OCI-LY7 (cell line): ENCODE measurements at regions not wholly inside any gene's neighbourhood (a gene's known extent, or its start where the extent isn't known, plus 50 kb on each side); places are given as distances from the start of the nearest gene placed in this dataset.

Source experiments
- BruUV-seq: library from RNA; stranded (reverse); fragments of 400-500 nt; replicated peaks from 2 replicates; lab custom pipeline; 2021; lab: Mats Ljungman, UMichigan
- CTCF ChIA-PET: fragments of 300-600 bp; sonication (Branson Sonifier 250); formaldehyde crosslinking; loops from one replicate; lab custom pipeline; 2022; ENCODE audit warnings: antibody characterized with exemption; ENCODE audit not compliant: unreplicated experiment; lab: Charles Lee
- POLR2A ChIA-PET: fragments of 300-600 bp; sonication (Branson Sonifier 250); formaldehyde crosslinking; loops from one replicate; lab custom pipeline; 2022; ENCODE audit warnings: antibody characterized with exemption; lab: Charles Lee
- DNase-seq: peaks from one replicate; pipeline ENCODE4 v3.0.0-alpha.2; 2015; ENCODE audit warnings: low spot score
- H2AFZ ChIP-seq: fragments of 200-600 bp; sonication (generic), shearing (Covaris generic); 2 replicates; pipeline ENCODE4 v1.6.1; 2014; ENCODE audit warnings: mild to moderate bottlenecking, antibody characterized with exemption, low read length, moderate library complexity
- H3K27ac ChIP-seq: fragments of 200-600 bp; sonication (generic); 2 replicates; pipeline ENCODE4 v1.5.1; 2014; ENCODE audit warnings: mixed run types, low read depth, mild to moderate bottlenecking, moderate library complexity, low read length, inconsistent platforms; ENCODE audit not compliant: poor library complexity, severe bottlenecking
- H3K36me3 ChIP-seq: fragments of 200-600 bp; sonication (generic); 2 replicates; pipeline ENCODE4 v1.6.1; 2014; ENCODE audit warnings: mild to moderate bottlenecking, antibody characterized with exemption, low read length, moderate library complexity, mixed read lengths; ENCODE audit not compliant: insufficient read depth
- H3K4me1 ChIP-seq: fragments of 200-600 bp; sonication (generic); 2 replicates; pipeline ENCODE4 v1.5.1; 2014; ENCODE audit warnings: mild to moderate bottlenecking, low read length; ENCODE audit not compliant: insufficient read depth, poor library complexity, severe bottlenecking
- H3K4me2 ChIP-seq: fragments of 200-600 bp; sonication (generic); 2 replicates; pipeline ENCODE4 v1.6.1; 2014; ENCODE audit warnings: mild to moderate bottlenecking, low read length
- H3K4me3 ChIP-seq: fragments of 200-600 bp; sonication (generic); 2 replicates; pipeline ENCODE4 v1.5.1; 2014; ENCODE audit warnings: mild to moderate bottlenecking, low read depth, low read length; ENCODE audit not compliant: poor library complexity, severe bottlenecking
- H3K79me2 ChIP-seq: fragments of 200-600 bp; sonication (generic); 2 replicates; pipeline ENCODE4 v1.6.1; 2016; ENCODE audit warnings: low read depth, mild to moderate bottlenecking, low read length, moderate library complexity, mixed read lengths; ENCODE audit not compliant: insufficient read depth
- H3K9me2 ChIP-seq: fragments of 200-600 bp; sonication (generic); 2 replicates; pipeline ENCODE4 v1.6.1; 2016; ENCODE audit warnings: mild to moderate bottlenecking, low read length, mixed read lengths; ENCODE audit not compliant: insufficient read depth
- H3K9me3 ChIP-seq: fragments of 200-600 bp; sonication (generic); 2 replicates; pipeline ENCODE4 v1.6.1; 2014; ENCODE audit warnings: mild to moderate bottlenecking, mixed run types, low read length, mixed read lengths
- H4K20me1 ChIP-seq: fragments of 200-600 bp; sonication (generic); 2 replicates; pipeline ENCODE4 v1.6.1; 2014; ENCODE audit warnings: mild to moderate bottlenecking, antibody characterized with exemption, low read length, moderate library complexity, mixed read lengths; ENCODE audit not compliant: insufficient read depth
- EZH2phosphoT487 ChIP-seq: fragments of 200-600 bp; sonication (generic); IDR thresholded peaks from 2 replicates; pipeline ENCODE4 v1.6.1; 2018; ENCODE audit warnings: low read depth, borderline replicate concordance, mild to moderate bottlenecking, mixed run types, antibody characterized with exemption, low read length, moderate library complexity, mixed read lengths
- intact Hi-C: fragments of 100-400 bp; cut with micrococcal nuclease; formaldehyde crosslinking; loops from one replicate; pipeline ENCODE4 v1.10.0; 2022; ENCODE audit not compliant: unreplicated experiment
- TF ChIP-seq, protein P1 (sequence below): fragments of 200-600 bp; sonication (generic); conservative IDR thresholded peaks from 2 replicates; pipeline ENCODE4 v1.5.1; 2014; ENCODE audit warnings: mild to moderate bottlenecking, antibody characterized with exemption, low read length, moderate library complexity, mixed read lengths

DNA sequence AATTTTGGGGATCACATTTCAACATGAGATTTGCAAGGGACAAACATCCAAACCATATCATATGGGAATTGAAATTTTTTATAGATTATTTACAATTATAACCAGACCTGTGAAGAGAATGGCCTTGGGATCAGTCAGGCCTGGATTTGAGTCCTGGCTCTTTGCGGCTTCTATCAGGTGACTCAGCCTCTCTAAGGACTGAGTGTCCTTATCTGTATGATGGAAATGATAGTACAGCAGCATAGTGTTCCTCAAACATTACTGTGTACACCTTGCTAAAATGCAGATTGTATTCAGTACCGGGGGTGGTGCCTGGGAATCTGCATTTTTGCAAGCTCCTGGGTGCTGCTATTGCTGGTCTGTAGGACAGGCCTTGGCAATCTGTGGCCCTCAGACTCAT, 206.7 kb upstream of the PROK2 start:
- Histone ChIP-seq H3K4me2 (no peak overlapping the region), H4K20me1 (no peaks in the 10 kb centered on the region), H3K36me3 (no peaks in the 10 kb centered on the region), H3K9me2 (no peaks in the 10 kb centered on the region), H3K4me1 (peaks cover 18% of the 10 kb centered on the region), H3K9me3 (no peaks in the 10 kb centered on the region), H3K4me3 (no peak overlapping the region), H3K79me2 (no peaks in the 10 kb centered on the region), H2AFZ (no peak overlapping the region), H3K27ac (no peak overlapping the region)
- no peak for DNase-seq
- no peak for TF ChIP-seq EZH2phosphoT487
- TF ChIP-seq, protein P1, sequence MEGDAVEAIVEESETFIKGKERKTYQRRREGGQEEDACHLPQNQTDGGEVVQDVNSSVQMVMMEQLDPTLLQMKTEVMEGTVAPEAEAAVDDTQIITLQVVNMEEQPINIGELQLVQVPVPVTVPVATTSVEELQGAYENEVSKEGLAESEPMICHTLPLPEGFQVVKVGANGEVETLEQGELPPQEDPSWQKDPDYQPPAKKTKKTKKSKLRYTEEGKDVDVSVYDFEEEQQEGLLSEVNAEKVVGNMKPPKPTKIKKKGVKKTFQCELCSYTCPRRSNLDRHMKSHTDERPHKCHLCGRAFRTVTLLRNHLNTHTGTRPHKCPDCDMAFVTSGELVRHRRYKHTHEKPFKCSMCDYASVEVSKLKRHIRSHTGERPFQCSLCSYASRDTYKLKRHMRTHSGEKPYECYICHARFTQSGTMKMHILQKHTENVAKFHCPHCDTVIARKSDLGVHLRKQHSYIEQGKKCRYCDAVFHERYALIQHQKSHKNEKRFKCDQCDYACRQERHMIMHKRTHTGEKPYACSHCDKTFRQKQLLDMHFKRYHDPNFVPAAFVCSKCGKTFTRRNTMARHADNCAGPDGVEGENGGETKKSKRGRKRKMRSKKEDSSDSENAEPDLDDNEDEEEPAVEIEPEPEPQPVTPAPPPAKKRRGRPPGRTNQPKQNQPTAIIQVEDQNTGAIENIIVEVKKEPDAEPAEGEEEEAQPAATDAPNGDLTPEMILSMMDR = no peak
- no TSS peak for BruUV-seq
- intact Hi-C loops = no loop called here
- ChIA-PET CTCF (no interaction called here), POLR2A (interaction anchor here (0.6 to 1.0 kb wide), 3 partner anchors 21 to 22 kb away, joined by 4 to 5 read pairs (median 5); no protein-coding TSS in a partner anchor)

GRCh38 chr3:71991046-71991445, 206.1 kb upstream of the PROK2 start:
- Histone ChIP-seq H3K27ac (no peak overlapping the region), H3K79me2 (no peaks in the 10 kb centered on the region), H4K20me1 (no peaks in the 10 kb centered on the region), H3K4me1 (peaks cover 24% of the 10 kb centered on the region), H3K4me2 (no peak overlapping the region), H3K36me3 (no peaks in the 10 kb centered on the region; the same call in 1 of the 2 replicates), H2AFZ (no peak overlapping the region), H3K9me2 (no peaks in the 10 kb centered on the region), H3K4me3 (no peak overlapping the region), H3K9me3 (peaks cover 3% of the 10 kb centered on the region; the same call in 1 of the 2 replicates)
- no TSS peak for BruUV-seq
- no peak for DNase-seq
- TF ChIP-seq EZH2phosphoT487 = no peak
- TF ChIP-seq, protein P1 = no peak
- ChIA-PET POLR2A (interaction anchor here (0.6 to 1.0 kb wide), 2 partner anchors 20 to 22 kb away, joined by 4 to 5 read pairs; no protein-coding TSS in a partner anchor), CTCF (no interaction called here)
- intact Hi-C loops = no loop called here

GRCh38 chr3:71990545-71990944, 205.6 kb upstream of the PROK2 start:
- Histone ChIP-seq H3K27ac (no peak overlapping the region), H3K4me3 (no peak overlapping the region), H4K20me1 (no peaks in the 10 kb centered on the region), H3K4me2 (no peak overlapping the region), H3K9me2 (no peaks in the 10 kb centered on the region), H3K36me3 (no peaks in the 10 kb centered on the region; the same call in 1 of the 2 replicates), H3K9me3 (peaks cover 4% of the 10 kb centered on the region; the same call in 1 of the 2 replicates), H3K4me1 (peaks cover 29% of the 10 kb centered on the region), H2AFZ (no peak overlapping the region), H3K79me2 (no peaks in the 10 kb centered on the region)
- POLR2A ChIA-PET = interaction anchor here (0.6 to 1.0 kb wide), 2 partner anchors 20 to 758 kb away, joined by 4 read pairs; no protein-coding TSS in a partner anchor
- BruUV-seq = no TSS peak
- CTCF ChIA-PET = interaction anchor here (0.5 kb wide), 1 partner anchor 114 kb away, joined by 3 read pairs; no protein-coding TSS in a partner anchor
- TF ChIP-seq, protein P1 = no peak
- TF ChIP-seq EZH2phosphoT487 = no peak
- DNase-seq = no peak
- intact Hi-C loops = no loop called here
